Lung (tissue), 11 donors: ENCODE measurements at regions not wholly inside any gene's neighbourhood (a gene's known extent, or its start where the extent isn't known, plus 50 kb on each side); places are given as distances from the start of the nearest gene placed in this dataset.
"Not testable (repeated sequence)": the region's sequence is repeated elsewhere in the genome, so short reads cannot be mapped to it uniquely, and the experiment has no call there.

ENCODE experiments used
- ATAC-seq: fragments of 200-7000 bp; cut with Tn5 transposase; one replicate; pipeline ENCODE4 v1.9.1; 2020; ENCODE audit warnings: moderate number of reproducible peaks; ENCODE audit not compliant: insufficient read depth, low FRiP score
- DNase-seq, 3 donors: peaks; one replicate each; pipeline ENCODE4 v3.0.0-alpha.2; 2013 to 2017
- H3K27ac ChIP-seq, 2 donors: one replicate each; pipeline ENCODE4 v1.5.1; 2013; ENCODE audit warnings: mild to moderate bottlenecking in 2 of 2, moderate library complexity in 2 of 2, control low read depth in 1 of 2, inconsistent platforms in 1 of 2, low read depth in 1 of 2, low read length in 1 of 2
- H3K27me3 ChIP-seq, 3 donors: one replicate each; pipeline ENCODE4 v1.5.1; 2013; ENCODE audit warnings: low read length in 2 of 3; ENCODE audit not compliant: control insufficient read depth in 3 of 3, insufficient read depth in 3 of 3
- H3K36me3 ChIP-seq, 4 donors: one replicate each; pipeline ENCODE4 v1.5.1; 2013; ENCODE audit warnings: low read length in 4 of 4, mild to moderate bottlenecking in 1 of 4, moderate library complexity in 1 of 4; ENCODE audit not compliant: control insufficient read depth in 4 of 4, insufficient read depth in 4 of 4
- H3K4me1 ChIP-seq, 5 donors: one replicate each; pipeline ENCODE4 v1.5.1; 2013; ENCODE audit warnings: low read length in 5 of 5, mild to moderate bottlenecking in 2 of 5, moderate library complexity in 1 of 5; ENCODE audit not compliant: control insufficient read depth in 5 of 5, insufficient read depth in 5 of 5
- H3K4me3 ChIP-seq: one replicate; pipeline ENCODE4 v1.5.1; 2013; ENCODE audit warnings: mild to moderate bottlenecking, control low read depth, moderate library complexity
- H3K9ac ChIP-seq, 2 donors: one replicate each; pipeline ENCODE4 v1.5.1; 2013; ENCODE audit warnings: low read length in 2 of 2, control low read depth in 1 of 2; ENCODE audit not compliant: insufficient read depth in 1 of 2
- H3K9me3 ChIP-seq, 4 donors: one replicate each; pipeline ENCODE4 v1.5.1; 2013; ENCODE audit warnings: low read length in 3 of 4, mild to moderate bottlenecking in 1 of 4, moderate library complexity in 1 of 4; ENCODE audit not compliant: control insufficient read depth in 4 of 4, insufficient read depth in 3 of 4
- WGBS, 2 donors: extraction: QIAGEN DNeasy Blood & Tissue Kit; methylation state at CpG; one replicate each; pipeline ENCODE4 v1.1.7; 2013; 5-methylcytosine and 5-hydroxymethylcytosine counted together
- TF ChIP-seq, protein P1 (sequence below): IDR thresholded peaks from 2 replicates; pipeline ENCODE4 v1.5.1; 2012; ENCODE audit warnings: mild to moderate bottlenecking; ENCODE audit errors: control extremely low read depth, extremely low read depth
- donor health status: control.
- donor health status: control.
- donor health status: Bipolar disorder and iron deficiency.
- donor health status: healthy.
- donor health status: DM: yes; HTN: yes; CAD: no.

GRCh38 chr5:156087577-156088110 lies 239.3 kb upstream of the SGCD start:
- DNase-seq (no peak), ATAC-seq (no peak)
- Histone ChIP-seq H3K9ac (no peak overlapping the region), H3K4me3 (no peak overlapping the region), H3K36me3 (no peaks in the 10 kb centered on the region), H3K4me1 (no peaks in the 10 kb centered on the region), H3K27ac (no peak overlapping the region), H3K27me3 (no peaks in the 10 kb centered on the region), H3K9me3 (peaks cover 0 to 7% (median 3%) of the 10 kb centered on the region in 4 donors)
- TF ChIP-seq, protein P1, sequence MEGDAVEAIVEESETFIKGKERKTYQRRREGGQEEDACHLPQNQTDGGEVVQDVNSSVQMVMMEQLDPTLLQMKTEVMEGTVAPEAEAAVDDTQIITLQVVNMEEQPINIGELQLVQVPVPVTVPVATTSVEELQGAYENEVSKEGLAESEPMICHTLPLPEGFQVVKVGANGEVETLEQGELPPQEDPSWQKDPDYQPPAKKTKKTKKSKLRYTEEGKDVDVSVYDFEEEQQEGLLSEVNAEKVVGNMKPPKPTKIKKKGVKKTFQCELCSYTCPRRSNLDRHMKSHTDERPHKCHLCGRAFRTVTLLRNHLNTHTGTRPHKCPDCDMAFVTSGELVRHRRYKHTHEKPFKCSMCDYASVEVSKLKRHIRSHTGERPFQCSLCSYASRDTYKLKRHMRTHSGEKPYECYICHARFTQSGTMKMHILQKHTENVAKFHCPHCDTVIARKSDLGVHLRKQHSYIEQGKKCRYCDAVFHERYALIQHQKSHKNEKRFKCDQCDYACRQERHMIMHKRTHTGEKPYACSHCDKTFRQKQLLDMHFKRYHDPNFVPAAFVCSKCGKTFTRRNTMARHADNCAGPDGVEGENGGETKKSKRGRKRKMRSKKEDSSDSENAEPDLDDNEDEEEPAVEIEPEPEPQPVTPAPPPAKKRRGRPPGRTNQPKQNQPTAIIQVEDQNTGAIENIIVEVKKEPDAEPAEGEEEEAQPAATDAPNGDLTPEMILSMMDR = no peak
- WGBS, 2 donors = 88 to 93% methylated on average over 5 of the region's 5 CpGs

DNA sequence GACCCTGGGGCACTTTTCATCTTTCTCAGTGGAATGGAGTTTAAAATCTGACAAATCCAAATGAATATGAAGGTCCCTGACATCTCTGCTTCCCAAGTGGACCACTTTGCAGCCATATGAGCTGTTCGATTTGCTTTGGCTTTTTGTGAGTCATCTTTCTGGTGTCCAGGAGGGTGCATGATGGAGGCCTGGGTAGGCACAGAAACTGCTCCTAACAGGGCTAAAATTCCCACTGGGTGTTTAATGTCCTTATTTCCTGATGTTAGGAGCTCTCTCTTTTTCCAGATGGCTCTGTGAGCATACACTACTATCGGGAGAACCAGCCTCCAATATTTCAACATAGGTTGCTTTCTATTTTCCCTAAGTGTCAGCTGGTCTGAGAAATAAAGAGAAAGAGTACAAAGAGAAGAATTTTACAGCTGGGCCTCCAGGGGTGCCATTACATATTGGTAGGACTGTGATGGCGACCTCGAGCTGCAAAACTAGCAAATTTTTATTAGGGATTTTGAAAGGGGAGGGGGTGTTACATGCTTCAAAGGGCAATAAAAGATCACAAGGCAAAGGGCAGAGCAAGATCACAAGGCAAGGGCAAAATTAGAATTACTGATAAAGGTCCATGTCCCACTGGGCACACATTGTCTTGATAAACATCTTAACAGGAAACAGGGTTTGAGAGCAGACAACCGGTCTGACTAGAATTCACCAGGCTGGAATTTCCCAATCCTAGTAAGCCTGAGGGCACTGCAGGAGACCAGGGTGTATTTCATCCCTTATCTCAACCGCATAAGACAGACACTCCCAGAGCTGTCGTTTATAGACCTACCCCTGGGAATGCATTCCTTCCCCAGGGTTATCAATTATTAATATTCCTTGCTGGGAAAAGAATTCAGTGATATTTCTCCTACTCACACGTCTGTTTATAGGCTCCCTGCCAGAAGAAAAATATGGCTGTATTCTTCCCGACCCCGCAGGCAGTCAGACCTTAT lies 236.7 kb upstream of the SGCD start:
- H3K27me3 ChIP-seq, H3K4me3 ChIP-seq, H3K9ac ChIP-seq, ATAC-seq, H3K4me1 ChIP-seq, H3K36me3 ChIP-seq, H3K27ac ChIP-seq, DNase-seq, H3K9me3 ChIP-seq: not testable (repeated sequence)
- 80 to 85% methylated on average over 10 of the region's 10 CpGs for WGBS, 2 donors

GRCh38 chr5:156093024-156093423 lies 233.9 kb upstream of the SGCD start:
- TF ChIP-seq, protein P1 = no peak
- H3K4me3 ChIP-seq = no peak overlapping the region
- DNase-seq = no peak
- no peak for ATAC-seq
- WGBS, 2 donors = 82 to 90% methylated on average over 2 of the region's 2 CpGs
- H3K36me3 ChIP-seq = no peaks in the 10 kb centered on the region
- no peak overlapping the region for H3K9ac ChIP-seq
- no peaks in the 10 kb centered on the region for H3K4me1 ChIP-seq
- H3K9me3 ChIP-seq = peaks cover 0 to 7% (median under 1%) of the 10 kb centered on the region in 4 donors
- no peaks in the 10 kb centered on the region for H3K27me3 ChIP-seq
- no peak overlapping the region for H3K27ac ChIP-seq

- ATAC-seq = no peak
- peak in 1 of 3 donors; percentile 3 for DNase-seq
- no peak overlapping the region for H3K9ac ChIP-seq
- H3K36me3 ChIP-seq = no peaks in the 10 kb centered on the region
- H3K4me3 ChIP-seq = no peak overlapping the region
- H3K4me1 ChIP-seq = no peaks in the 10 kb centered on the region
- H3K9me3 ChIP-seq = peaks cover 0 to 7% (median under 1%) of the 10 kb centered on the region in 4 donors
- H3K27me3 ChIP-seq = no peaks in the 10 kb centered on the region
- WGBS, 2 donors = 85 to 88% methylated on average over 4 of the region's 4 CpGs
- H3K27ac ChIP-seq = no peak overlapping the region
- TF ChIP-seq, protein P1 = no peak
These were observed 233.0 kb upstream of the SGCD start for GRCh38 chr5:156094001-156094400.
